ENCODE measurements at regions not wholly inside any gene's neighbourhood (a gene's known extent, or its start where the extent isn't known, plus 50 kb on each side); places are given as distances from the start of the nearest gene placed in this dataset.

DNA sequence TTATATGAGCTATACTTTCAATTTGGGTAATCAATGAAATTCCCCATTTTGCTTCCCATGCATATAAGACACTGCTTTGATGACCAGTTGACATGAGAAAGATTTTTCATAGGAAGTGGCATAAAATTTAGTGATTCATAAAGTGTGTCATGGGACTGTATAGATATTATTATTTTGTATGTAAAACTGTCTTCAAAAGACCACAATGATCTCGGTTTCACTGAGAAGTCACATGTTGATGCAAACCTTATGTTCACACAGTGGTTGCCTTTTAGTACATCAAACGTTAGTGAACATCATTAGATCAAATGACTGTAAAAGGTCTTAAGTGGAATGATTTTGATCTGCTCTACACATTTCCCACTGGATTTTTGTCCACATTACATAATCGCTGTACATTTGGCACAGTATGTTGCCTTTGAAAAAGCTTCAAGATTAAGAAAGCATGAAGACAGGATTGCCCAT, 349.2 kb upstream of the MEF2C start:
- no peak for DNase-seq (ENCODE audit: low read depth, low spot score)

DNA sequence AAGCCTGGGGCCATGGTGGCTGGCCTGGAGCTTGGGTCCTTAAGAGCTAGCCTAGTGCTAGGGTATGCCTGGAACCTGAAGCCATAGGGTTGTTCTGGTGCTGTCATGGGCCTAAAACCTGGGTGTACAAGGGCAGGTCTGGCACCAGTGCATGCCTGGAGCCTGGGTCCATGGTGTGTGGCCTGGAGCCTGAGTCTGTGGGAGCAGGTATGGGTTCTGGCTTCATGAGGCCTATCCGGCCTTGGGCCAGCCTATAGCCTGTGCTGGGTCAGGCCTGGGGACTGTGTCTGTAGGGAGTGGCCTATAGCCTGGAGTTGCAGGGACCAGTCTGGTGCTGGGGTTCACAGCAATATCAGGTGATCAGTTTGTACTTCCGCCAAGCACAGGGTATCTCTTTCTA, 347.2 kb upstream of the MEF2C start:
- DNase-seq (ENCODE audit: low read depth, low spot score): no peak

DNA sequence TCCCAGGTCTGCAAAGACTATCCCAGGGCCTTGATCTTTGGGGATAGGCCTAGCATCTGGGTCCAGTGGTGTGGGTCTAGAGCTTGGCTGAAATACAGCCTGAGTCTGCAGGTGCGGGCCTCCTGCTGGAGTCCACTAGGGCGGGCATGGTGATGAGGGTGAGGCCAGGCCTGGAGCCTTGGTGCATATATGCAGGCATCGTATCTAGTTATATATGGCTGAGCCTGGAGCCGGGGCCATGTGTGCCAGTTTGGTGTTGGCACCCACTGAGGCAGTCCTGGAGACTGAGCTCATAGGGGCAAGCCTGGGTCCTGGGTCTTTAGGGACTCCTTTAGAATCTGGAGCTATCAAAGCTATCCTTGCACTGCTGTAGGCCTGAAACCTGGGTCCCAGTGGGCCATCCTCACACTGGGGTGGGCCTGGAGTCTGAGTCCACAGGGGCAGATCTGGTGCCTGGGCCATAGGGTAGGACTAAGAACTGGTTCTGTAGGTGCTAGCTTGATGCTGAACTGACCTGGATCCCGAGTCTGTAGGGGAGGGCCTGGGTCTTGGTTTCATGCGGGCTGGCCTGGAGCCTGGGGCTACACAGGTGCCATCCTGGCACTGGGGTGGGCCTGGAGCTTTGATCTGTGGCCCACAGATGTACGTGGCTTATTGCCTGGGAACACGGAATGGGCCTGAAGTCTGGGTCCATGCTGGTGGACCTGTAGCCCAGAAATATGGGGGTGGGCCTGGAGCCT, 346.5 kb upstream of the MEF2C start:
- no peak for DNase-seq (ENCODE audit: low read depth, low spot score)

DNA sequence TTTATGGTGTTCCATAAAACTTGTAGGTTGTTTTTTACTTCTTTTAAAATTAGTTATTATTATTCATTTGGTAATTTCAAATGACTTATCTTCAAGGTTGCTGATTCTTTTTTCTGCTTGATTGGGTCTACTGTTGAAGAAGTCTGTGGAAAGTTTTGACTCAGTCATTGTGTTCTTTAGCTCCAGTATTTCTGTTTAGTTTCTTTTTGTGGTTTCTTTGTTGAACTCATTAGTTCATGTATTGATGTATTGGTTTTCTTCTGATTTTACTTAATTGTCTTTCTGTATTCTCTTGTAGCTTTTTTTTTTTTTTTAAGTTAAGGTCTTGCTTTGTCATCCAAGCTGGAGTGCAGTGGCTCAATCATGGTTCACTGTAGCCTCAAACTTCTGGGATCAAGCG, 345.4 kb upstream of the MEF2C start:
- DNase-seq (ENCODE audit: low read depth, low spot score): no peak

DNA sequence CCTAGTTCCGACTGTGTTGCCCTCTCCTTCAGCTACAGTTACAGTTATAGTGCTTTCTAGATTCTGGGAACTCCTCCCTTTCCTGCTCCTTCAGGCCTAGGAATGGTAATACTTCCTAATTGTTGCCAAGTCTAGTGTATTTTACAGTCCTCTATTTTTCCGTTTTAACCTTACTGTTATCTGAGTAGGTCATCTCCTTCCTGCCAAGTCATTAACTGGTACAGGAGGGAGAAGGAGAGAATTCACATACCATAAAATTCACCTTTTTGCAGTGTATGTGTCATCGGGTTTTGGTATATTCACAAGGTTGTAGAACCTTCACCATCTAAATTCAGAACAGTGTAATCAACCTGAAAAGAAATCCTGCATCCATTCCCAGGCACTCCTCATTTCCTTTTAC, 335.4 kb upstream of the MEF2C start:
- DNase-seq (ENCODE audit: low read depth, low spot score): no peak

DNA sequence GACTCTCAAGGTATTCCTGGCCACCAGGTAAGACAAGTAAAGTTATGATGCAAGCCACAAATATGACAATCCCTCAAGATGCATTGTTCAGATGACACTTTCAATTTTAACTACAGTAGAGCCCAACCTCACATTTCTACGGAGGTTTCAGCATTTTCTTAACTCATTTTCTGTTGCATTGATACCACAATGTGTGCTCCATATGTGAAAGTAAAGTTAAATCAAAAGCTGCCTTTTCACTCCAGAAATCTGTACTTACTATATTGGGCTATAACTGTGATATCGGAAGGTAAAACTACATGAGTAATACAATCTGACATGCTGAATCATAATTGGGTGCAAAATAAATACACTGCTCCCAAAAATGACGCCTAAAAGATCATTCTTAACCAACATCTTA, 333.6 kb upstream of the MEF2C start:
- DNase-seq (ENCODE audit: low read depth, low spot score): no peak

DNA sequence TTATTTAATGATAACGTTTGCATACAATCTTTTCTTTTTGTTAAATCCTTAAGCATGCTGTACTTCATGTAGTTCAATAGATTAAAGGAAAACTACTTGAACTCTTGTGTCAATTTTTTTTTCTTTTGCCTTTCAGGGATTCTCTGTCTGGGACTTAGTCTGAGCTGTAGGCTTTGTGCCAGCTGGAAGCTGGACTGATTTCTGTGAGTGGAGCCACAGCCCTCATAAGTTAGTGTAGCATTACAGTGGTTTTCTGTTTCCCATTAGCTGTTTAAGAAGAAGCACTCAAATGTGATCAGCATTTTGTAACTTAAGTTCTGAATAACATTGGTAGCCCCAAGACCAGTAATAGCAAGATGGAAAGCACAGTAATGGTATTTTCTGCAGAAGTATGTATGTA, 330.6 kb upstream of the MEF2C start:
- no peak for DNase-seq (ENCODE audit: low read depth, low spot score)

DNA sequence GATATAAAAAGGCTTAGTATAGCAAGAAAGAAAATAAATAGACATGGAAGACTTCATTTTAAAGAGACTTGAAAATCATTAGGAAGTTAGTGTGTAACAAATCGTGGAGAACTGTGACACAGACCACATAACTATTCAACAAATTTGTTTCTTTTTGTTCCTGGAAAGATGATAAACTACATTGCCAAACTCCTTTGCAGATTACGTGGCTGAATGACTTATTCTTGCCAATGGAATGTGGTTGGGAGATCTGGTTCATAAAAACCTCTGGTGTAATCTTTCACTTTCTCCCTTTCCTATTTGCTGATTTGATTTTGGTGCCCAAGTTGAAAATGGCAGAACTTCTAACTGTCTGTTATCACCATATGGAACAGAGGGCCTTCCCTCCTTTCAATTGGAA, 328.9 kb upstream of the MEF2C start:
- no peak for DNase-seq (ENCODE audit: low read depth, low spot score)

DNA sequence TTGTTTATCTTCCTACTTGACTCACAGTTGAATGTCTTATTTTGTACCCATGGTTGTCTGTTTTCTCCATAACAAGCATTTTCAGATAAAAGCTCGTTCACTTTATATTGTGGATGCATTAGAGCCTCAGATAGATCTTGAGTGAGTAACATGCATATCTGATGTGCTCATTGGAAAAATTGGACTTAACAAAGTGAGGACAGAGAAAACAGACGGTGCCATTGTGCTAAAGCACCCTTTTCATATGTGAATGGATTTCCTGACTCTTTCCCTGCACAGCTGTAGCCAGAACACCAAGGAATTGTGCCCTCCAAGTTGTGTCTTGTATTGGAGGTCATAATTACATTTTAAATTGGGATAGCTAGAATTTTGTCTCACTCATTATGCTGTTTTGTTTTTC, 325.8 kb upstream of the MEF2C start:
- no peak for DNase-seq (ENCODE audit: low read depth, low spot score)

DNA sequence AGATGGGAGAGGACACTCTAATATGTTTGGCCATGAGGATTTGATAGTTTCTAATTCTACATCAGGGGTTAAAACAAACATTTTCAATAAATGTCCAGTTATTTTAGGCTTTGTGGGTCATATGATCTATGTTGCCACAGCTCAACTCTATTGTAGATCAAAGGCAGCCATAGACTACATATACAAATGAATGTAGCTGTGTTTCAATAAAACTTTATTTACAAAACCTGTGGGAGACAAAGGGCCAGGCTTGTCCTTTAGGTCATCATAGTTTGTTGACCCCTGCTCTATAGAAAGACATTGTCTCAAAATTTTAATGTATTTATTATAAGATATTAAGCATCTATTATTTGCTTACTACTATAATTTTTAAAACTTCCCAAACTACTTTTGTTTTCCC, 325.4 kb upstream of the MEF2C start:
- no peak for DNase-seq (ENCODE audit: low read depth, low spot score)

DNA sequence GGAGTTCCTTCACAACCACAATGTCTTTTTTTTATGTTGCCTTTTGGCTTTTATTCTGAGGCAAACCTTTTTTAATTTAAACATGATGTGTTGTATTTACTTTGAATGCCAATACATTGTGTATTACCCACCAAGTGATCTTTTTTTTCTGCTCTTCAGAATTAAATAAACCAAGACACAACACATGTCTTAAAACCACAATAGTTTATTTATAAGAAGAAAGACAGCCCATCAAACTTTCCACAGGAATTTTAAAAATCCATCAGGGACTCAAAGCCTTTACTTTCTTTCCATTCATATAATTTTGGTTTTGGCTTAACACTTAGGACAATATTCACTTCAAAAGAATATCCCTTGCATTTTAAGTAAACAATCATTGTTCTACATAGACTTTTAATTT, 321.8 kb upstream of the MEF2C start:
- no peak for DNase-seq (ENCODE audit: low read depth, low spot score)

DNA sequence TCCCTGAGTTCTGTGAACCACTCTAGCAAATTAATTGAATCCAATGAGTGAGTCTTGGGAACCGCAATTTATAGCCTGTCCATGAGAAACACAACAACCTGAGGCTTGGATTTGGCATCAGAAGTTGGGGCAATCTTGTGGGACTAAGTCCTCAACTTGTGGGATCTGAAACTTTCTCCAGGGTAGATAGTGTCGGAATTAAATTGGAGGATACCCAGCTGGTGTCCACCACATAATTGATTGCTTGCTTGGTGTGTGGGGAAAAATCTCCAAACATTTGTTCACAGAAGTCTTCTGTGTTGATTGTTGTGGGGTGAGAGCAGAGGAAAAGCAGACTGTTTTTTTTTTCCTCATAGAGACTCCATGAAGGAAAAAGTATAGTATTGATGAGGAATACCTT, 320.6 kb upstream of the MEF2C start:
- no peak for DNase-seq (ENCODE audit: low read depth, low spot score)

DNA sequence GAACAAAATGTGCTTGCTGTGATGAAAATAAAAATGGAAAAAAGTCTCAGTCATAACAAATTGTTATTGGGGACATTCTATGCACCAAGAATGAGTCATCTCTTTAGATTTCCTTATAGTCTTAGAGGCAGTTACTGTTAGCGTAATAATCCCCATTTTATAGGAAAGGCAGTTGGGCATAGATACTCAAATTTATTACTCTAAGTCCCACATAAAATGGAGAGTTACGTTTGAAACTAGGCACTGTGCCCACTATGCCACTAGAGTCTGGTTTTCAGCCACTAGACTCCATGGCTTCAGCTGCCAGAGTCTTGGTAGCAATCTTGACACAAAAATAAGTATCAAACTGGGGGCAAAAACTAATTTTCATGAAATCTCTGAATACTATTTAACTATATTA, 317.9 kb upstream of the MEF2C start:
- DNase-seq (ENCODE audit: low read depth, low spot score): no peak

DNA sequence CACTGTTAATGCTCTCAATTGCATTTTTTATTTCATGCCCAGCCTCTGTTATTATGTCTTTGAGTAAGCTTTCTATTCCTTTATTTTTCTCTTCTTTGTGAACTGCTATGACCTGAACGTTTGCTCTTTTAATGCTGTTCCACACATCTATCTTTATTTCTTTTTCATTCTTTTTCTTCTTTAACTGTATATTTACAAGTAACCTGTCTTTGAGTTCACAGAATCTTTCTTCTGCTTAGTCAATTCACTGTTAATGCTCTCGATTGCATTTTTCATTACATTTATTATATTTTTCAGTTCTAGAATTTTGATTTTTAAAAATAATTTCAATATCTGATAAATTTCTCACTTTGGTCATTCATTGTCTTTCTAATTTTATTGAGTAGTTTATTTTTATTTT, 316.3 kb upstream of the MEF2C start:
- no peak for DNase-seq (ENCODE audit: low read depth, low spot score)

DNA sequence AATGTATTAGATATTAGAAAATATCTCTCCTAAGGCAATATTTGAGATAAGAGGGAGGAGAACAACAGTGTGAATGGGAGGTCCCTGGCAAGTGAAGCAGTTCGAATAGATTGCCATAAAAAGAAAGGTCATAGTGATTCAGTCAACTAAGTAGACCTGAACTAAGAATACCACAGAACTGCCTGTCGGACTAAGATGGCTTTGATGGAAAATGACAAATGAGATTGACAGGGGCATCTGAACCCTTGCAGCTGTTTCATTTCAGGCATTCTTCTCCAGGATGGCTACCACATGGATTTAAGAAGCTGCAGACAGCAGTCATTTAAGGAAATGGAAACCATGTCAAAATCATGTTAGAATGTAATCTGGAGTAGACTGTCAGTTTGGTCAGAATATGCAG, 308.4 kb upstream of the MEF2C start:
- no peak for DNase-seq (ENCODE audit: low read depth, low spot score)

DNA sequence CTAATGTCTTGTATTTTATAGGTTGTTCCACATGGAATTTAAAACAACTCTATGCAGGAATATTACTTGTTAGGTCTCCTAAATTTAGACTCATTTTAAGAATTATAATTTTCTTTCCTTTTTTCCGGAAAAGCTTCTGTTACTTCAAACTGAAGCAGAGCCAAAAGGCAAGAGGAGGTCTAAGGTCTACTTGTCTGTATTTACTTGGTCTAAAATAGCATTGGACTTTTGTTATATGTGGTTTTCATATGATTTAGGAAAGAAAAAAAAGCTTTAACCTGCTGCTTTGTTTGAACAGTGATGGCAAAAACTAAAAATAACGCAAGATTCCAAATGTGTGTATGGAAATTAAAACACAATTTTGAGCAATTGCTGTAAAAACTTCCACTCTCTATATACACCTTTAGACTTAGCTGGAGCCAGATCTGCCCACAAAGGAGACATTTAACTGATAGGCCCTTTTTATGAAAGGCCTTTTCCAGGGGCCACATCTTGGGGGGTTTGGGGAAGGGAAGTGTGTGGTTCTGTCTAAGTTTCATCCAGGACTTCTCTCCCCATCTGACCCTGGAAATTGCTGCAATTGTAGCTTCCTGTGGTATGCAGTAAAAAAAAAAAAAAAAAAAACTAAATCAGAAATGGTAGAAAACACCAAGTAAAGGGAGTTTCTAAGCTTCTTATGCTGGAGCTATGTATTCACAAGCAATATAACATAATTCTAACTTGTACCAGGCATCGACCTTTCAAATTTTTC, 307.7 kb upstream of the MEF2C start:
- no peak for DNase-seq (ENCODE audit: low read depth, low spot score)

DNA sequence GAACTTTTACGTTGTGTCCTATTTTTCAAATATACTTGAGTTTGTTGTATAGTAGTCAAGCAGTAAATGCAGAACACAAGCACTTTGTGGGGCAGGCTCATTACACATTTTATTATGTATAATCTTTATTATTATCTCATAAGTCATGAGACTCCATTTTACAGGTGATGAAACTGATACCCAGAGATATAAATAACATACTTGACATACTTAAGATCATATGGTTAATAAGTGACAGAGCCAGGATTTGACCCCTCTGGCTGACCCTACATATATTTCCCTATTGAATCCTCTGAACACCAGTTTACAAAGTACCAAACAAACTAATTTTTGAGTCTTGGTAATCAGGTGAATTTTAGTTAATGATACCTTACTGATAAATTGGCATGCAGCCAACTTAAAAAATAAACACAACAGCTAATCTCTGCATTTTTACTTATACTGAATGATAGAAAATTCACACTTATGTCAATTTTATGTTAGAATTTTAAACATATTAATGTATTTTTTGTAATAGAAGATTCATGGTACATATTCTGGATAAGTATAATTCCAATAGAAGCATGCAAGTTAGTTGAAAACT, 305.0 kb upstream of the MEF2C start:
- no peak for DNase-seq (ENCODE audit: low read depth, low spot score)

DNA sequence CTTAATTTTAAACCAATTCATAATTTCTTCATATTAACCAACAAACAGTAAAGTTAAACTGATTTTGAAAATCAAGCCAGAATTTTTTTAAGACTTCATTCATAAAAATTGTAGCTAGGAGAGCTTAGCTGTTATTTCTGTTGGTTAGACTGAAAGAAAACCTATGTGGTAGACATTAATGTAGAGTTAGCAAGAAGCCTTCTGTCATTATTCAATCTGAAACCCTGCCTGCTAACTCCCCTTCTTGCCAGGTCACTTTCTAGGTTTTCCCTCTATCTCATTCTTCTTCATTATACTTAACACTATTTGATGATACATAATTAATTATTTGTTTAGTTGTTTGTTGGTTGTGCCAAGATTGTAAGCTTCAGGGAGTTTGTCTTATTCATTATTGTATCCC, 304.3 kb upstream of the MEF2C start:
- DNase-seq (ENCODE audit: low read depth, low spot score): no peak

DNA sequence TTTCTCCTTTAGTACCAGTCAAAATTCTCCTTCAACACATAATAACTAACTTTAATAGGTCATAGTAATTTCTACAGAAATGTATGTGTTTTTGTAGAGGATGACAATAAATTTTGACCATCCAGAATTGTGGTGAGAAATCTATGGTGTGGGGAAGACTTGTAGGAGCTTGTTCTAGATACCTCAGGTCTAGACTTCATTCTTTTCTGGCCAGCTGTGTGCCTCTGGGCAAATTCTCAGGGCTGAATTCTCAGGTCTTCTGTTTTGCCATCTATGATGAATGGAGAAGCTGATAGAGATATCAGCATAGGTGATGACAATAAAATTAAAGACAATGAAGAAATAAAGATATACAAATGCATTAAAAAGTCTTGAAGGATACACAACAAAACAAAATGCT, 298.6 kb upstream of the MEF2C start:
- DNase-seq (ENCODE audit: low read depth, low spot score): no peak

DNA sequence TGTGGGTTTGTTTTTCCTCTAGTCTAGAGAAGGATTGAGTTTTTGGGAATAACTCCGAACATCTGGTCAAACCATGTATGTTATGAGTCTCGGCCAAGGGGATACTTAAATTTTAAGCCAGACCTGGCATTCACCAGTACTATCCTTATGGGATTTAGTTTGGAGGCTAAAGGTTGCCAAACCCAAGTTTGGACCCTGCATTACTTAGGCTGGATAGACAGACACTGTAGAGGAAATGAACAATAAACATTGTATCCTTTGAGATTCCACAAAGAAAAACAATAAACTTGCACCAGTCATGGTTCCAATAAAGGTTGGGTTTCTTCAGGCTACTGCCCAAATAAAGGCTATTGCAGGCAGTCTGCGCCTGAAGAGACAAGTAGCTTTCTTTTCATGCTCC, 296.7 kb upstream of the MEF2C start:
- no peak for DNase-seq (ENCODE audit: low read depth, low spot score)

DNA sequence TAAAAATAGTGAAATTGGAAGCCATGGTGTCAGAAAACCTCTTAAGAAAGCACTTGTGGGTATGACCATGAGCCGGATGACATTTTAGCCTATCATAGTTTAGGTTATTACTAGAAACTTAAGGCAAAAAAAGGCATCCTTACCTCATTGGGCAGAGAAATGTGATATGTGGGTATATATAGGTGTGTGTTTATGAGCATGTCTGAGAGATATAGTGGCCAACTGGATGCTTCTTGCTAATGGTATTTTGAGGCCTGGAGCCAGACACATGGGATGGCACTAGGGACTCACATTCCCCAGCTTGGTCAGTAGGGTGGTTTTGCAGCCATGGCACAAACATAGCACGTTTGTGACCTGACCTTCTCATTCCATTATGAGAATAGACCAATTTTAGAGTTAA, 295.6 kb upstream of the MEF2C start:
- DNase-seq (ENCODE audit: low read depth, low spot score): no peak

DNA sequence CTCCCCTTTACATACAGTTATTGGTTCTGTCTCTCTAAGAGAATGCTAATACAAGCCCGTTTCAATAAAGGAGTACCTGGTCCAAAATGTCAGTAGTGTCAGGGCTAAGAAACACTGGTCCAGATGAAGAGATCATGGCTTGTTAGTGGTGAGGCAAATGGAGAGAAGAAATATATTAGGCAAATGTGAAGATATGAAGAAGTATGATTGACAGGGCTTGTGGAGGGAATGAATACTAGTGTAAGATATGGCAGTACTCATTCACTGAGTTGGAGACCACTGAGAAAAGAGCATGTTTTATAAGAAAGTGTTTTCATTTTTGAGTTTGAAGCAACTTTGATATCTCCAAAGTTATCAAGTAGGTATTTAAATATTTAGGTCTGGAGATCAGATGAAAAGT, 290.5 kb upstream of the MEF2C start:
- DNase-seq (ENCODE audit: low read depth, low spot score): no peak

DNA sequence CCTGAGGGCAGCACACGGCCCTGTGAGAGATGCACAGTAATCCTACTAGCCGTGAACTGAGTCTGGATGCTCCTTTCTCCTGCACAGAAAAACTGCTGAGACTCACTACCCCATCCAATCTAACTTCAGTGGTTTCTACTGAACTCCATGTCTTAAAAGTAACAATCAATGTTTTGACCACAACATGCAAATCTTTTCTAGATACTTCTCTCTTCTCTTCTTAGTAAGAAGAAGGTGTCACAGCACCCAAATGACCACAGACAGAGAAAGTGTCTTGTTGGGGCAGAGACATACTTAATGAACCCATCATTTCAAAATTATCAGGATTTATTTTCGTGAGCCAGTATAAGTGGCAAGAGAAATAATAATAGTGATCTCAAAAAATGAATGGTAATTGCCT, 285.8 kb upstream of the MEF2C start:
- no peak for DNase-seq (ENCODE audit: low read depth, low spot score)

All from pulmonary artery endothelial cell (primary cell).